Ishikawa (cell line): ENCODE measurements at regions not wholly inside any gene's neighbourhood (a gene's known extent, or its start where the extent isn't known, plus 50 kb on each side); places are given as distances from the start of the nearest gene placed in this dataset.

Source experiments
- CEBPB ChIP-seq: IDR thresholded peaks from 2 replicates; pipeline ENCODE4 v1.6.1; 2012
- CREB1 ChIP-seq: IDR thresholded peaks from 2 replicates; pipeline ENCODE4 v1.6.1; 2012; ENCODE audit warnings: low read depth
- EGR1 ChIP-seq: IDR thresholded peaks from 2 replicates; pipeline ENCODE4 v1.6.1; 2012
- EP300 ChIP-seq: IDR thresholded peaks from 2 replicates; pipeline ENCODE4 v1.6.1; 2012; ENCODE audit warnings: borderline replicate concordance
- FOXM1 ChIP-seq: IDR thresholded peaks from 2 replicates; pipeline ENCODE4 v1.6.1; 2012; ENCODE audit warnings: low read depth, borderline replicate concordance
- NFIC ChIP-seq: IDR thresholded peaks from 2 replicates; pipeline ENCODE4 v1.6.1; 2012
- RAD21 ChIP-seq: IDR thresholded peaks from 2 replicates; pipeline ENCODE4 v1.6.1; 2012; ENCODE audit warnings: low read depth
- TAF1 ChIP-seq: IDR thresholded peaks from 2 replicates; pipeline ENCODE4 v1.6.1; 2012; ENCODE audit warnings: low read depth, mild to moderate bottlenecking
- TCF12 ChIP-seq: IDR thresholded peaks from 2 replicates; pipeline ENCODE4 v1.6.1; 2012; ENCODE audit warnings: low read depth
- TEAD4 ChIP-seq: IDR thresholded peaks from 2 replicates; pipeline ENCODE4 v1.6.1; 2012
- YY1 ChIP-seq: IDR thresholded peaks from 2 replicates; pipeline ENCODE4 v1.6.1; 2012; ENCODE audit warnings: low read depth
- ZBTB7A ChIP-seq: IDR thresholded peaks from 2 replicates; pipeline ENCODE4 v1.6.1; 2012; ENCODE audit warnings: low read depth
- TF ChIP-seq, protein P1 (sequence below): IDR thresholded peaks from 2 replicates; pipeline ENCODE4 v1.6.1; 2012; ENCODE audit warnings: low read depth, mild to moderate bottlenecking
- TF ChIP-seq, protein P2 (sequence below): IDR thresholded peaks from 2 replicates; pipeline ENCODE4 v1.6.1; 2012
- TF ChIP-seq, protein P3 (sequence below): IDR thresholded peaks from 2 replicates; pipeline ENCODE4 v1.6.1; 2012

- TF ChIP-seq EGR1 (no peak), EP300 (no peak)
- TF ChIP-seq, protein P1, sequence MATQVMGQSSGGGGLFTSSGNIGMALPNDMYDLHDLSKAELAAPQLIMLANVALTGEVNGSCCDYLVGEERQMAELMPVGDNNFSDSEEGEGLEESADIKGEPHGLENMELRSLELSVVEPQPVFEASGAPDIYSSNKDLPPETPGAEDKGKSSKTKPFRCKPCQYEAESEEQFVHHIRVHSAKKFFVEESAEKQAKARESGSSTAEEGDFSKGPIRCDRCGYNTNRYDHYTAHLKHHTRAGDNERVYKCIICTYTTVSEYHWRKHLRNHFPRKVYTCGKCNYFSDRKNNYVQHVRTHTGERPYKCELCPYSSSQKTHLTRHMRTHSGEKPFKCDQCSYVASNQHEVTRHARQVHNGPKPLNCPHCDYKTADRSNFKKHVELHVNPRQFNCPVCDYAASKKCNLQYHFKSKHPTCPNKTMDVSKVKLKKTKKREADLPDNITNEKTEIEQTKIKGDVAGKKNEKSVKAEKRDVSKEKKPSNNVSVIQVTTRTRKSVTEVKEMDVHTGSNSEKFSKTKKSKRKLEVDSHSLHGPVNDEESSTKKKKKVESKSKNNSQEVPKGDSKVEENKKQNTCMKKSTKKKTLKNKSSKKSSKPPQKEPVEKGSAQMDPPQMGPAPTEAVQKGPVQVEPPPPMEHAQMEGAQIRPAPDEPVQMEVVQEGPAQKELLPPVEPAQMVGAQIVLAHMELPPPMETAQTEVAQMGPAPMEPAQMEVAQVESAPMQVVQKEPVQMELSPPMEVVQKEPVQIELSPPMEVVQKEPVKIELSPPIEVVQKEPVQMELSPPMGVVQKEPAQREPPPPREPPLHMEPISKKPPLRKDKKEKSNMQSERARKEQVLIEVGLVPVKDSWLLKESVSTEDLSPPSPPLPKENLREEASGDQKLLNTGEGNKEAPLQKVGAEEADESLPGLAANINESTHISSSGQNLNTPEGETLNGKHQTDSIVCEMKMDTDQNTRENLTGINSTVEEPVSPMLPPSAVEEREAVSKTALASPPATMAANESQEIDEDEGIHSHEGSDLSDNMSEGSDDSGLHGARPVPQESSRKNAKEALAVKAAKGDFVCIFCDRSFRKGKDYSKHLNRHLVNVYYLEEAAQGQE = no peak
- TF ChIP-seq, protein P2, sequence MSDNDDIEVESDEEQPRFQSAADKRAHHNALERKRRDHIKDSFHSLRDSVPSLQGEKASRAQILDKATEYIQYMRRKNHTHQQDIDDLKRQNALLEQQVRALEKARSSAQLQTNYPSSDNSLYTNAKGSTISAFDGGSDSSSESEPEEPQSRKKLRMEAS = no peak
These were observed 237.4 kb upstream of the HS6ST1 start for GRCh38 chr2:128556089-128556488.

- TF ChIP-seq RAD21 = no peak
These were observed 238.0 kb upstream of the HS6ST1 start for GRCh38 chr2:128556633-128557032.

DNA sequence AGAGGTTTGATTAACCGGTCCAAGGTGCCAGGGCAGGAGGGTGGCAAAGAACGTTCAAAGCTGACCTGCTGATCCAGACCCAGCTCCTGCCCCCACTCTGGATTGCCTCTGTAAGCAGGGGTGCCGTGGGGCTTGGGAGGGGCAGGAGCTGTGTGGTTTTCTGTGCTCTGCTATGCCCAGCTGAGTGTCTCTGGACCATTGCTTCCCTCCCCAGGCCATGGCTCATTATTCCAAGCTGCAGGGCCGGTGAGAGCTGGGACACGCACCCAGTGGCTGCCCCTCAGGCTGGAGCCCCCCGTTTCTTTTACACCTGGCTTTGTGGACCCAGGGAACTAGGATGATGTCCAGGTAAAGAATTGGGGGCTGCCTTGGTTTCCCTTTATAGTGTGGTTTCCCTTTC is 238.4 kb upstream of the HS6ST1 start:
- TF ChIP-seq, protein P2 = no peak
- no peak for TF ChIP-seq TAF1
- no peak for TF ChIP-seq EP300
- TF ChIP-seq CREB1 = no peak
- TF ChIP-seq, protein P1 = no peak
- TF ChIP-seq ZBTB7A = no peak
- TF ChIP-seq EGR1 = no peak
- TF ChIP-seq TEAD4 = no peak
- TF ChIP-seq, protein P3, sequence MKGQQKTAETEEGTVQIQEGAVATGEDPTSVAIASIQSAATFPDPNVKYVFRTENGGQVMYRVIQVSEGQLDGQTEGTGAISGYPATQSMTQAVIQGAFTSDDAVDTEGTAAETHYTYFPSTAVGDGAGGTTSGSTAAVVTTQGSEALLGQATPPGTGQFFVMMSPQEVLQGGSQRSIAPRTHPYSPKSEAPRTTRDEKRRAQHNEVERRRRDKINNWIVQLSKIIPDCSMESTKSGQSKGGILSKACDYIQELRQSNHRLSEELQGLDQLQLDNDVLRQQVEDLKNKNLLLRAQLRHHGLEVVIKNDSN = no peak
- TF ChIP-seq NFIC = no peak
- no peak for TF ChIP-seq CEBPB

- TF ChIP-seq, protein P3 = no peak
These were observed 239.2 kb upstream of the HS6ST1 start for GRCh38 chr2:128557831-128558241.

DNA sequence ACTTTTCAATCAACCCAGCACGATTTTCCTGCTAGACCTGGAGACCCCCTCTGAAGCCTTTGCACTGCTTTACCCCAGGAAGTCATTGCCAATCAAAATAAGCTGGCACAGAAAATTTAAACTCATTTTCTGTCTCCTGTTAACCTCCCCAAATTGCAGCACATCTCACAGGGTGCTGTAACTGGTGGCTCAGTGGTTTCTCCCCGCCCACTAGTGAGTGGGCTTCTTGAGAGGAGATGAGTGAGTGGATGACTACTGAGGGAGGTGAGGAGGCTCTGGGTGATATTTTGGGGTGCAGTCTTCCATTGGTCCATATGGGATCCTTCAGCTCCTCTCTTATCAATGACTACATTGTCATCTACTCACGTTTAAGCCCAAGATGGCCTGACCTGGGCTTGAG is 239.8 kb upstream of the HS6ST1 start:
- no peak for TF ChIP-seq EP300
- TF ChIP-seq, protein P1 = no peak
- TF ChIP-seq, protein P3 = no peak
- TF ChIP-seq YY1 = no peak
- no peak for TF ChIP-seq EGR1
- TF ChIP-seq ZBTB7A = no peak
- no peak for TF ChIP-seq FOXM1
- TF ChIP-seq NFIC = no peak
- no peak for TF ChIP-seq CREB1
- no peak for TF ChIP-seq CEBPB
- no peak for TF ChIP-seq TCF12
